ENCODE measurements at regions not wholly inside any gene's neighbourhood (a gene's known extent, or its start where the extent isn't known, plus 50 kb on each side); places are given as distances from the start of the nearest gene placed in this dataset.

DNA sequence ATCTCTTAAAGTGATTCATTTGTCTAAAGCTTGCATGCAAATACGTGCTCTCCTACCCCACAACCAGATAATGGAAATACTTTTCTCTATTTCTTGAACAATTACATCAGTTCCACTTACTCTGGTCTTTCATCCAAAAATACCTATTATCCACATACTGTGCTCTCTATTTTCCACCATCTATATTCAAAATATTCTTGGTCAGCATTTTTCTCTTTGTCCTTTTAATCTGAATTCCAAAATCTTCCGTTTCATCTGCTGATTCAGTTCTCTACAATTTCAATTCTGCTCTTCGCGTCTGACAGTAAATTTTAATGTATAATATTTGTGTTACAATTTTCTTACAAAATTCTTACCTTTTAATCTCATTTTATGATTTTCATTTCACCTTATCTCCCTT, 110.3 kb downstream of the ZNF648 start:
- DNase-seq (ENCODE audit: low spot score): no peak
- TF ChIP-seq, protein P1, sequence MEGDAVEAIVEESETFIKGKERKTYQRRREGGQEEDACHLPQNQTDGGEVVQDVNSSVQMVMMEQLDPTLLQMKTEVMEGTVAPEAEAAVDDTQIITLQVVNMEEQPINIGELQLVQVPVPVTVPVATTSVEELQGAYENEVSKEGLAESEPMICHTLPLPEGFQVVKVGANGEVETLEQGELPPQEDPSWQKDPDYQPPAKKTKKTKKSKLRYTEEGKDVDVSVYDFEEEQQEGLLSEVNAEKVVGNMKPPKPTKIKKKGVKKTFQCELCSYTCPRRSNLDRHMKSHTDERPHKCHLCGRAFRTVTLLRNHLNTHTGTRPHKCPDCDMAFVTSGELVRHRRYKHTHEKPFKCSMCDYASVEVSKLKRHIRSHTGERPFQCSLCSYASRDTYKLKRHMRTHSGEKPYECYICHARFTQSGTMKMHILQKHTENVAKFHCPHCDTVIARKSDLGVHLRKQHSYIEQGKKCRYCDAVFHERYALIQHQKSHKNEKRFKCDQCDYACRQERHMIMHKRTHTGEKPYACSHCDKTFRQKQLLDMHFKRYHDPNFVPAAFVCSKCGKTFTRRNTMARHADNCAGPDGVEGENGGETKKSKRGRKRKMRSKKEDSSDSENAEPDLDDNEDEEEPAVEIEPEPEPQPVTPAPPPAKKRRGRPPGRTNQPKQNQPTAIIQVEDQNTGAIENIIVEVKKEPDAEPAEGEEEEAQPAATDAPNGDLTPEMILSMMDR (IDR thresholded peaks at IDR 0.05; ENCODE audit: borderline replicate concordance, control extremely low read depth, extremely low read depth, insufficient read depth, missing control alignments): no peak
- in situ Hi-C loops (cut with MboI; ENCODE audit: low sequenced_read_pairs, unreplicated experiment): no loop called here

DNA sequence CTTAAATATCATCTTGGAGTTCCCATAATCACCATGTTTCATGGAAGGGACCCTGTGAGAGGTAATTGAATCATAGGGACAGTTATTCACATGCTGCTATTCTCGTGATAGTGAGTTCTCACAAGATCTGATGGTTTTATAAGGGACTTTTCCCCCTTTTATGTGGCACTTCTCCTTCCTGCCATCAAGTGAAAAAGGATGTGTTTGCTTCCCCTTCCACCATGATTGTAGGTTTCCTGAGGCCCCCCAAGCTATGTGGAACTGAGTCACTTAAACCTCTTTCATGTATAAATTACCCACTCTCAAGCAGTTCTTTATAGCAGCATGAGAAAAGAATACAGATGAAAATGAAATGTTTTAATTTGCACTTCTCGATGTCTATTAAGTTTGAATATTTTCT, 112.0 kb downstream of the ZNF648 start:
- in situ Hi-C loops (cut with MboI; ENCODE audit: low sequenced_read_pairs, unreplicated experiment): loop anchor here (25.0 kb wide), 1 partner anchor 262 kb away; no protein-coding TSS in a partner anchor
- TF ChIP-seq, protein P1 (IDR thresholded peaks at IDR 0.05; ENCODE audit: borderline replicate concordance, control extremely low read depth, extremely low read depth, insufficient read depth, missing control alignments): no peak
- no peak for DNase-seq (ENCODE audit: low spot score)

DNA sequence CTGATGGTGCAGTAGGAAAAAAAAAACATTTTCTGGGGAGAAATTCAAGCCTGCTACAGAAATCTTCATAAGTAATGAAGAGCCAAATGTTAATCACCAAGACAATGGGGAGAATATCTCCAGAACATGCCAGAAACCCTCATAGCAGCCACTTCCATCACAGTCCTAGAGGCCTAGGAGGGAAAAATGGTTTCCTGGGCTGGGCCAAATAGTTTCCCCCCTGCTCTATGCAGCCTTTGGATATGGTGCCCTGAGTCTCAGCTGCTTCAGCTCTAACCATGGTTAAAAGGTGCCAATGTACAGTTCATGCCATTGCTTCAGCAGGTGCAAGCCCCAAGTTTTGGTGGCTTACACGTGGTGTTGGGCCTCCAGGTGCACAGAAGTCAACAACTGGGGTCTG, 113.1 kb downstream of the ZNF648 start:
- in situ Hi-C loops (cut with MboI; ENCODE audit: low sequenced_read_pairs, unreplicated experiment): loop anchor here (25.0 kb wide), 1 partner anchor 261 kb away; no protein-coding TSS in a partner anchor
- no peak for DNase-seq (ENCODE audit: low spot score)

DNA sequence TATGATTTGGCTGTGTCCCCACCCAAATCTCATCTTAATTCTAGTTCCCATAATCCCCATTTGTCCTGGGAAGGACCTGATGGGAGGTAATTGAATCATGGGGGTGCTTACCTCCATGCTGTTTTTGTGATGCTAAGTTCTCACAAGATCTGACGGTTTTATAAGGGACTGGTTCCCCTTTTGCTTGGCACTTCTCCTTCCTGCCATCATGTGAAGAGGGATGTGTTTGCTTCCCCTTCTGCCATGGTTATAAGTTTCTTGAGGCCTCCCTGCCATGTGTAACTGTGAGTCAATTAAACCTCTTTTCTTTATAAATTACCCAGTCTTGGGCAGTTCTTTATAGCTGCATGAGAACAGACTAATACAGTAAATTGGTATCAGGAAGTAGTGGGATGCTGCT, 114.1 kb downstream of the ZNF648 start:
- in situ Hi-C loops (cut with MboI; ENCODE audit: low sequenced_read_pairs, unreplicated experiment): loop anchor here (25.0 kb wide), 1 partner anchor 260 kb away; no protein-coding TSS in a partner anchor
- TF ChIP-seq, protein P1 (IDR thresholded peaks at IDR 0.05; ENCODE audit: borderline replicate concordance, control extremely low read depth, extremely low read depth, insufficient read depth, missing control alignments): no peak
- DNase-seq (ENCODE audit: low spot score): no peak

More for the DNA sequence above, 113.1 kb downstream of the ZNF648 start:
- TF ChIP-seq, protein P1 (IDR thresholded peaks at IDR 0.05; ENCODE audit: borderline replicate concordance, control extremely low read depth, extremely low read depth, insufficient read depth, missing control alignments): no peak

DNA sequence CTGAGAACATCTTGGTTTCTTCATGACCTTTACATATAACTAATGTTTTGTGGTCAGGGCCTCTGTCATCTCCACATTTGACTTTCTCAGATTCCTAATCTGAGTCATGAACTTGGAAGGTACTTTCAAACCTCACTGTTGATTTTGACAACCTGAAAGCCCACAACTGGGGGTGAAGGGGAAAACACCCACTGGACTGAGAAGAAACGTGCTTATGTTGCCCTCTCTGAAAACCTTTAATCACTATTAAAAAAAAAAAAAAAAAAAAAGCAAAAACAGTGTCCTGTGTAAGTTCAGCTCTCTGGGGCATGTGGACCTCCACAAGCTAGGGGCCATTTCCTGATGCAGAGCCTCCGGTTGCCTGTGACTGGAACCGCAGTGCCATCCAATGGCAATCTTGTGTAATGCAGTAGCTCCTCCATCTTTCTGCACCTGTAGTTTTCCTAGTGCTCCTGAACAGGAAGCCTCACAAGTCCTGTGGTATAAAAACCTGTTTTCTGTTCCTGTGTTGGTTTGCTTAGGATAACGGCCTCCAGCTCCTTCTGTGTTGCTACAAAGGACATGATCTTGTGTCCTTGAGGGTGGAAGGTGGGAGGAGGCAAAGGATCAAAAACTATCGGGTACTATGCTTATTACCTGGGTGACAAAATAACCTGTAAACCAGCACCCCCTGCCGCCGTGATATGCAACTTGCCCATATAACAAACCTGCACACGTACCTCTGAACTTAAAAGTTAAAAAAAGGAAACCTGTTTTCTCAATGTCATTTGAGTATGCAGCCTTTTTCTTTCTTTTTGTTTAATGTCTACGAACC, 124.5 kb downstream of the ZNF648 start:
- TF ChIP-seq, protein P1 (IDR thresholded peaks at IDR 0.05; ENCODE audit: borderline replicate concordance, control extremely low read depth, extremely low read depth, insufficient read depth, missing control alignments): peak; percentile 77
- peak; percentile 73 for DNase-seq (ENCODE audit: low spot score)
- in situ Hi-C loops (cut with MboI; ENCODE audit: low sequenced_read_pairs, unreplicated experiment): loop anchor here (10.0 to 25.0 kb wide), 2 partner anchors 250 to 462 kb away; no protein-coding TSS in a partner anchor

DNA sequence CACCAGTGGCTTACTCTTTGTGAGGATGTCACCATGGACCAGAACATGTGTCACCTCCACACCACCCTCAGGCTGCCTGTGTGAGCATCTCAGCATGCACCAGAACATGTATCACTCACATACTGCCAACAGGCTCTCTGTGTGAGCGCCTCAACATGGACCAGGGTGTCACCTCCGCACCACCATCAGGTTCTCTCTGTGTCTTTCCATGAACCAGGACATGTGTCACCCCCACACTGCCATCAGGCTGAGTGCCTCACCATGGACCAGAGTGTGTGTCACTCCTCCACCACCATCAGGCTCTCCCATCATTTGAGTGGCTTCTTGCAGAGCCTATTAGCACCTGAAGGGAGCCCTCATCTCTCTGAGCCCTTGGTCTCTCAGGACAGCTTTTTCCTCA, 125.2 kb downstream of the ZNF648 start:
- TF ChIP-seq, protein P1 (IDR thresholded peaks at IDR 0.05; ENCODE audit: borderline replicate concordance, control extremely low read depth, extremely low read depth, insufficient read depth, missing control alignments): no peak
- in situ Hi-C loops (cut with MboI; ENCODE audit: low sequenced_read_pairs, unreplicated experiment): loop anchor here (10.0 to 25.0 kb wide), 2 partner anchors 249 to 461 kb away; no protein-coding TSS in a partner anchor
- DNase-seq (ENCODE audit: low spot score): no peak

All from GM13976 (cell line).